ENCODE measurements at regions not wholly inside any gene's neighbourhood (a gene's known extent, or its start where the extent isn't known, plus 50 kb on each side); places are given as distances from the start of the nearest gene placed in this dataset.

- Histone ChIP-seq H3K4me2 (ENCODE audit: low read depth, low read length, poor library complexity, severe bottlenecking) (no peak overlapping the region), H4K20me1 (ENCODE audit: low read depth, low read length) (no peaks in the 10 kb centered on the region), H3K79me2 (ENCODE audit: insufficient read depth, low read length) (no peaks in the 10 kb centered on the region), H3K9me2 (replicated peaks; ENCODE audit: insufficient read depth, low read length) (no peaks in the 10 kb centered on the region), H3F3A (ENCODE audit: insufficient read depth) (no peaks in the 10 kb centered on the region), H3K4me3 (ENCODE audit: insufficient read depth, low read length, poor library complexity, severe bottlenecking) (no peak overlapping the region), H3K27ac (ENCODE audit: low read depth, low read length) (no peak overlapping the region), H3K36me3 (ENCODE audit: low read length) (no peaks in the 10 kb centered on the region), H3K9me3 (ENCODE audit: insufficient read depth, low read length) (no peaks in the 10 kb centered on the region), H3K27me3 (ENCODE audit: low read length) (no peaks in the 10 kb centered on the region), H3K9ac (ENCODE audit: low read length) (no peak overlapping the region), H2AFZ (ENCODE audit: low read depth, low read length, severe bottlenecking) (no peak overlapping the region)
- no peak for TF ChIP-seq EZH2phosphoT487 (conservative IDR thresholded peaks at IDR 0.05; ENCODE audit: low read length)
- TF ChIP-seq, protein P1, sequence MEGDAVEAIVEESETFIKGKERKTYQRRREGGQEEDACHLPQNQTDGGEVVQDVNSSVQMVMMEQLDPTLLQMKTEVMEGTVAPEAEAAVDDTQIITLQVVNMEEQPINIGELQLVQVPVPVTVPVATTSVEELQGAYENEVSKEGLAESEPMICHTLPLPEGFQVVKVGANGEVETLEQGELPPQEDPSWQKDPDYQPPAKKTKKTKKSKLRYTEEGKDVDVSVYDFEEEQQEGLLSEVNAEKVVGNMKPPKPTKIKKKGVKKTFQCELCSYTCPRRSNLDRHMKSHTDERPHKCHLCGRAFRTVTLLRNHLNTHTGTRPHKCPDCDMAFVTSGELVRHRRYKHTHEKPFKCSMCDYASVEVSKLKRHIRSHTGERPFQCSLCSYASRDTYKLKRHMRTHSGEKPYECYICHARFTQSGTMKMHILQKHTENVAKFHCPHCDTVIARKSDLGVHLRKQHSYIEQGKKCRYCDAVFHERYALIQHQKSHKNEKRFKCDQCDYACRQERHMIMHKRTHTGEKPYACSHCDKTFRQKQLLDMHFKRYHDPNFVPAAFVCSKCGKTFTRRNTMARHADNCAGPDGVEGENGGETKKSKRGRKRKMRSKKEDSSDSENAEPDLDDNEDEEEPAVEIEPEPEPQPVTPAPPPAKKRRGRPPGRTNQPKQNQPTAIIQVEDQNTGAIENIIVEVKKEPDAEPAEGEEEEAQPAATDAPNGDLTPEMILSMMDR (IDR thresholded peaks at IDR 0.05; ENCODE audit: insufficient read depth, low read length, poor library complexity, severe bottlenecking): no peak
These were observed 341.2 kb downstream of the CD83 start for GRCh38 chr6:14458669-14459266.

DNA sequence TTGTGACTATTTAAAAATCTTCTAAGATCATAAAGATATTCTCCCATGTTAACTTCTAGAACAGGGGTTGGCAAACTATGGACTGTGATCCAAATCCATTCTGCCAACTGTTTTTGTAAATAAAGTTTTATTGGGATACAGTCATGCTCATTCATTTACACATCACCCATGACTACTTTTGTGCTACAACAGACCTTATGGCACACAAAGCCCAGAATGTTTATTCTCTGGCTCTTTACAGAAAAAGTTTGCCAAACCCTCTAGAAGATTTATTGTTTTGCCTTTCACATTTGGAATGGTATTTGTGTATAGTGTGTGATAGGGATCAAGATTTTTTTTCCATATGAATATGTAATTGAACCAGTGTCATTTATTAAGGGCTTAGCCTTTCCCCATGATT lies 341.7 kb downstream of the CD83 start:
- no peaks in the 10 kb centered on the region for H3K36me3 ChIP-seq (ENCODE audit: low read length)
- no peak for TF ChIP-seq EZH2phosphoT487 (conservative IDR thresholded peaks at IDR 0.05; ENCODE audit: low read length)
- TF ChIP-seq, protein P1 (IDR thresholded peaks at IDR 0.05; ENCODE audit: insufficient read depth, low read length, poor library complexity, severe bottlenecking): no peak
- H3K9me3 ChIP-seq (ENCODE audit: insufficient read depth, low read length): no peaks in the 10 kb centered on the region
- H2AFZ ChIP-seq (ENCODE audit: low read depth, low read length, severe bottlenecking): no peak overlapping the region
- H3K27ac ChIP-seq (ENCODE audit: low read depth, low read length): no peak overlapping the region
- no peaks in the 10 kb centered on the region for H3K79me2 ChIP-seq (ENCODE audit: insufficient read depth, low read length)
- no peak overlapping the region for H3K9ac ChIP-seq (ENCODE audit: low read length)
- no peak overlapping the region for H3K4me3 ChIP-seq (ENCODE audit: insufficient read depth, low read length, poor library complexity, severe bottlenecking)
- H3K27me3 ChIP-seq (ENCODE audit: low read length): no peaks in the 10 kb centered on the region
- H4K20me1 ChIP-seq (ENCODE audit: low read depth, low read length): no peaks in the 10 kb centered on the region
- H3K4me2 ChIP-seq (ENCODE audit: low read depth, low read length, poor library complexity, severe bottlenecking): no peak overlapping the region
- H3K9me2 ChIP-seq (replicated peaks; ENCODE audit: insufficient read depth, low read length): no peaks in the 10 kb centered on the region
- H3F3A ChIP-seq (ENCODE audit: insufficient read depth): no peaks in the 10 kb centered on the region

- no peaks in the 10 kb centered on the region for H4K20me1 ChIP-seq (ENCODE audit: low read depth, low read length)
- H3K79me2 ChIP-seq (ENCODE audit: insufficient read depth, low read length): no peaks in the 10 kb centered on the region
- H3K9ac ChIP-seq (ENCODE audit: low read length): no peak overlapping the region
- H3F3A ChIP-seq (ENCODE audit: insufficient read depth): no peaks in the 10 kb centered on the region
- no peaks in the 10 kb centered on the region for H3K9me2 ChIP-seq (replicated peaks; ENCODE audit: insufficient read depth, low read length)
- H3K27ac ChIP-seq (ENCODE audit: low read depth, low read length): no peak overlapping the region
- no peak overlapping the region for H2AFZ ChIP-seq (ENCODE audit: low read depth, low read length, severe bottlenecking)
- no peak overlapping the region for H3K4me3 ChIP-seq (ENCODE audit: insufficient read depth, low read length, poor library complexity, severe bottlenecking)
- no peaks in the 10 kb centered on the region for H3K27me3 ChIP-seq (ENCODE audit: low read length)
- H3K4me2 ChIP-seq (ENCODE audit: low read depth, low read length, poor library complexity, severe bottlenecking): no peak overlapping the region
- H3K9me3 ChIP-seq (ENCODE audit: insufficient read depth, low read length): no peaks in the 10 kb centered on the region
- no peak for TF ChIP-seq EZH2phosphoT487 (conservative IDR thresholded peaks at IDR 0.05; ENCODE audit: low read length)
- TF ChIP-seq, protein P1 (IDR thresholded peaks at IDR 0.05; ENCODE audit: insufficient read depth, low read length, poor library complexity, severe bottlenecking): no peak
- H3K36me3 ChIP-seq (ENCODE audit: low read length): no peaks in the 10 kb centered on the region
These were observed 343.0 kb downstream of the CD83 start for GRCh38 chr6:14460556-14460955.
